ENCODE measurements at regions not wholly inside any gene's neighbourhood (a gene's known extent, or its start where the extent isn't known, plus 50 kb on each side); places are given as distances from the start of the nearest gene placed in this dataset.
"Not testable (repeated sequence)": the region's sequence is repeated elsewhere in the genome, so short reads cannot be mapped to it uniquely, and the experiment has no call there.

DNA sequence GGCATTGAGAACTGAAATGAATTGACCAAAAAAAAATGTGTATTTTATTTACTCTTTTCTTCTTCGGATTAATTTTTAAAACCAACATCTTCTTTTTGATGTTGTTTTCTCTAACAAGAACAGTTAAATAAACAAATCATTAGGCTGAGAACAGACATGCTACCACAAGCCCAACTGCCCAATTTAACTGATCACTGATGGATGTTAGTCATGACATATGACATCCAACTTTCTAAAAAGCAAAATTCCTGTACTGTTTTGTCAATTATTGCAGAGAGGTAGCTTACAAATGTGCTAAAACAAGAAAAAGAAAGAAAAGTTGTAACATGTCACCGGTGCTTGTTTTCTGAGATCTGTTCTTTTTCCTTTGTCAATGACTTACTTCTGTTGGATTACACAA, 232.1 kb downstream of the C11orf87 start:
- ATAC-seq (no peak), DNase-seq (ENCODE audit: low spot score) (no peak)
- intact Hi-C loops (cut with DNase I): no loop called here

- intact Hi-C loops (cut with DNase I): no loop called here
- ATAC-seq (no peak), DNase-seq (ENCODE audit: low spot score) (no peak)
These were observed 236.2 kb downstream of the C11orf87 start for GRCh38 chr11:109658190-109658589.

GRCh38 chr11:109667719-109668118, 245.7 kb downstream of the C11orf87 start:
- DNase-seq (ENCODE audit: low spot score) (no peak), ATAC-seq (no peak)
- intact Hi-C loops (cut with DNase I): no loop called here

- DNase-seq (ENCODE audit: low spot score) (no peak), ATAC-seq (no peak)
- intact Hi-C loops (cut with DNase I): no loop called here
These were observed 247.1 kb downstream of the C11orf87 start for GRCh38 chr11:109668973-109669634.

DNA sequence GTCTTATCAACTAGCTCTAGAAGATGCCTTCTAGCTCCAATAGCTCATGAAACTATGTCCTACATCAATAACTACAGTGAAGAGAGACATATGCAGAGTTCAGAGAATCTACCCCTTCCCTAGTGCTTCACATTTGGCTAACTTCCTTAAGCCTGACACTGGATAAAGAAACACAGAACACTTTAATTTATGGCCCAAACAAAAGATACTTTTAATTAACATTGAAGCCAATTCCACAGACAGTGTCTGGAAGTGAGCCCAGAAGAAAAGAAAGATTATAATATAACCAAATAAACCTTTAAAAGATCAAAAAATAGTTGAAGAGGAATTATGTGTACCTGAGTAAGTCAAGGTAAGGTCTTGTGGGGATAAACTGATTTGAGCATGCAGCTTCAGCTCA, 255.2 kb downstream of the C11orf87 start:
- no peak for ATAC-seq
- intact Hi-C loops (cut with DNase I): no loop called here

DNA sequence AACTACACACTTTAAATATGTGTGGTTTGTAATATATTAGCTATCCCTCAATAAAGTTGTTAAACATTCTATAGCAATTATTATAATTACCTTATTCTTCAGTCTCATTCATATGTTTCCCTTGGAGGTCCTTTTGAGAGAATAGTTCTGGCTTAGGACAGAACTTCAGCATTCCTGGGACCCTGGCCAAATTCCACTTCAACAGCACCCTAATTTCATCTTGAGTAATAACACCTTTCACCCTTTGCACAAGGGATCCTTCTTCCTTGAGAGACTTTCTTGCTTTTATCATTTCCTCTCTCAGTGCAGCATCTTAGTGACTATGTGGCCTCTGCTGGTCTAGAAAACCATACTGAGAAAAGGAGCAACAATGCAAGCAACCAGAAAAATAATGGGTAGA, 255.9 kb downstream of the C11orf87 start:
- intact Hi-C loops (cut with DNase I): no loop called here
- ATAC-seq: no peak
- no peak for DNase-seq (ENCODE audit: low spot score)

More for the DNA sequence above, 255.2 kb downstream of the C11orf87 start:
- DNase-seq (ENCODE audit: low spot score): no peak

DNA sequence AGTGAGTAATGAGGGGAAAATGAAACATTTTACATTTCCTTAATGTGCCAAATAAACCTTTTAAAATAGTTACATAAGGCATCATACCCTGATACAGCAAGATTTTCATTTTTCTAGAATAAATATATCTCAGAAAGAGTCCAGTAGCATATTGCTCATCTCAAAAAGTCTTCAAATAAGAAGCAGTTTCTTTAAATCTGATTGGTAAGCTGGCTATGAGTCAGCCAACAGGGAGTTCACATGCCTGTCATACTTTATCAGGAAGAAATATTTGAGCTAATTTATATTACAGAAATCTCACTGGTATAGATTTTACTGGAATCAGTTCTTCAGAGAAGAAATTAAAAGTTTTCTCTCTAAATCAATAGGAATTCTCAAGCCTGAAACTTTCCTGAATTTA, 258.1 kb downstream of the C11orf87 start:
- ATAC-seq: no peak
- DNase-seq (ENCODE audit: low spot score): no peak
- intact Hi-C loops (cut with DNase I): no loop called here

GRCh38 chr11:109682788-109683187, 260.8 kb downstream of the C11orf87 start:
- DNase-seq (ENCODE audit: low spot score); ATAC-seq; intact Hi-C loops (cut with DNase I): not testable (repeated sequence)

DNA sequence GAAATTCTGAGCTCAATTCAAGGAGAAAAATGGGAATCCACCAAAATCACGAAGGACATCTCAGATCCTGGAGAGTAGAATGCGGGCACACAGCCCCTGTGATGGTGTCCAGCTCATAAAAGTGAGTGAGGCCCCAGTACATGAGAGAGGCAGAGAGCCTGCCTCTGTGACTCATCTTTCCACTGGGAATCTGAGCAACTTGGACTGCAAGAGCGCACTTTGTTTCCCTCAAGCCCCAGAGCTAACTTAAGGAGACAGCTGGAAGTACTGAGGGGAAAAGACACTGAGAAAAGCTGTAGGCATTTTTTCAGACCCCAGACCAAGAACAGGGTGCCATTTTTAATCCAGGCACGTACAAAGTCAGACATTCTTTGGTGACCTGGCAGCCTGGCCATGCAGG, 273.7 kb downstream of the C11orf87 start:
- DNase-seq (ENCODE audit: low spot score) (no peak), ATAC-seq (no peak)
- intact Hi-C loops (cut with DNase I): no loop called here

DNA sequence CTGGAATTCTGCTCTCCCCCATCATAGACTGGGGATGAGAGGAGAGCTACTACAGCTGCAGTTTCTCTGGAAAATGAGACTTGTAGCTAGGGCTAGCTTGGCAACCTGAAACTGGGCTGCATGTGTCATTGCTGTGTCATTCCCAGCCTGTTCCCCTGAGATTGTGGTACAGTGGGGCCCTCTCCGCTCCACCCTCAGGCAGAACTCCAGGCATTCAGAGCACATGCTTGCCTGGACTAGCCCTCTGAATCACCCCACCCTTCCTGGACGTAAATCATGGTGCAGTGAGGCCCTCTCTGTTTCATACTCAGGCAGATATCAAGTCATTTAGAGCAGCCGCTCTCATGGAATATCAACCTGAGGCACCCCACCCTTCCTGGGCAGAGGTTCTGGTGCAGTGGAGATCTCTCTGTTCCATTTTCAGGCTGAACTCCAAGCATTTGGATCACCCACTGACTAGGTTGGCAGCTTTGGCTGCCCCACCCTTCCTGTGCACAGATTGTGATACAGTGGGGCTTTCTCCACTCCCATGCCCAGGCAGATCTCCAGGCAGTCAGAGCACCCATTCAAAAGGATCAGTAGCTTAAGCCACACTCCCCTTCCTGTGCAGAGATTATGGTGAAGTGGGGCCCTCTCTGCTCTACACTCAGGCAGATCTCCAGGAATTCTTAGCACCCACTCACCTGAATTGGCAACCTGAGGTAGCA, 274.4 kb downstream of the C11orf87 start:
- intact Hi-C loops (cut with DNase I): no loop called here
- DNase-seq (ENCODE audit: low spot score): no peak
- ATAC-seq: no peak

GRCh38 chr11:109697140-109697843, 275.3 kb downstream of the C11orf87 start:
- DNase-seq (ENCODE audit: low spot score) (no peak), ATAC-seq (no peak)
- intact Hi-C loops (cut with DNase I): no loop called here

- intact Hi-C loops (cut with DNase I): no loop called here
These were observed 276.2 kb downstream of the C11orf87 start for GRCh38 chr11:109698237-109698636.

DNA sequence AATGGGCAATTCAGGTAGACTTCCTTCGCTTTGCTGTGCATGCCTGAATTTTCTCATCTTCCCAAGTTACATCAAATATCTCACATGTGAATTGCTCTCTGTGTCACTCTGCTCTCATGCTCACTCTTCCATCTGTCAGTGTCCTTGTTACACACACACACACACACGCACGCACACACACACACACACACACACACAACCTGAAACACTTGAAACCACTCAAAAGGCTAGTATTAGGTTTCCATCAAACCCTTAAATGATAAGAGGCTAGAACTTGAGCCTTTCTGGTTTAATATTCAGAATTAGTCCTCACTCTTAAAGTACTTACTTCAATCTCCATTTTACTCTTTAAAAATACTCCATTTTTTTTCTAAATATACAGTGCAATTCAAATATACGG, 282.4 kb downstream of the C11orf87 start:
- ATAC-seq: no peak
- intact Hi-C loops (cut with DNase I): no loop called here
- no peak for DNase-seq (ENCODE audit: low spot score)

More at GRCh38 chr11:109698237-109698636, 276.2 kb downstream of the C11orf87 start:
- DNase-seq (ENCODE audit: low spot score): no peak
- ATAC-seq: no peak

DNA sequence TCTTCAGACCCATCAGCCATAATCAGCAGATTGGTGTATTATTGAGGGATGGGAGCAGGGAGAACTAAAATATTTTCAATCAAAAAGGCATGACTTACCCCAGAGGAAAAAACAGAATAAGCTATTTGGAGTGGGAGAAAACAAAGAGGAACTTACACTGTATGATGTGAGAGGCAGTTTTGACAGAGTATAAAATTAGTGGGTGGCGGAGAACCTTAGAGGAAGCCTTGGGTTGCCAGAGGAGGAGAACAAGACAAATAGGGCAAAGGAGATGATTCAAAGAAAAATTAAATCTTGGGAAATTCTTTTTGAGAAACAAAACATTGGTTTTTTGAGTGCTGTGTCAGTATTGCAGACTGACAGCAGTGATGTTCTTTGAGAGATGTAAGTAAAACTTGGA, 285.0 kb downstream of the C11orf87 start:
- intact Hi-C loops (cut with DNase I): no loop called here
- no peak for DNase-seq (ENCODE audit: low spot score)
- no peak for ATAC-seq

DNA sequence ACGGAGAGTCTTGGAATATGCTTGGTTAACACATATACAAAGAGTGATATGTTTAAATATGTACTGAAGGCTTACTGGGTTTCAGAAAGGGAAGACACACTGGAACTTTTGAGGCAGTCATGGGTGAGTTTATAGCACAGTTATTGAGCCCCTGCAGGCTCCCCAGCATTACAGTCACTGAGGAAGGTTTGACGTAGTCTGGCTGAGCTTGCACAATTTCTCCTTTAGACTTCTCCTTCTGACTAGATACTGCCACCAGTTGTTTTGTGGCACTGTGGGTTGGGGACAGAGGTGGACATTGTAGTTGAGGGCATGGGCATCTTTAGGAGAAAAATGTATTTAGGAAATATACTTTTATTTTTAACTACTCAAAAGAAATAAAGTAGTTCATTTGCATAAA, 285.4 kb downstream of the C11orf87 start:
- peak; percentile 67 for ATAC-seq
- intact Hi-C loops (cut with DNase I): no loop called here
- DNase-seq (ENCODE audit: low spot score): no peak

- no peak for ATAC-seq
- intact Hi-C loops (cut with DNase I): no loop called here
- DNase-seq (ENCODE audit: low spot score): no peak
These were observed 286.2 kb downstream of the C11orf87 start for GRCh38 chr11:109708184-109708583.

GRCh38 chr11:109714444-109714843, 292.5 kb downstream of the C11orf87 start:
- intact Hi-C loops (cut with DNase I); ATAC-seq; DNase-seq (ENCODE audit: low spot score): not testable (repeated sequence)

- intact Hi-C loops (cut with DNase I); DNase-seq (ENCODE audit: low spot score); ATAC-seq: not testable (repeated sequence)
These were observed 293.4 kb downstream of the C11orf87 start for GRCh38 chr11:109715424-109715823.

- ATAC-seq (no peak), DNase-seq (ENCODE audit: low spot score) (no peak)
- intact Hi-C loops (cut with DNase I): no loop called here
These were observed 304.1 kb downstream of the C11orf87 start for GRCh38 chr11:109726061-109726460.

- ATAC-seq (no peak), DNase-seq (ENCODE audit: low spot score) (no peak)
- intact Hi-C loops (cut with DNase I): no loop called here
These were observed 306.1 kb downstream of the C11orf87 start for GRCh38 chr11:109728056-109728455.
